ENCODE measurements at regions not wholly inside any gene's neighbourhood (a gene's known extent, or its start where the extent isn't known, plus 50 kb on each side); places are given as distances from the start of the nearest gene placed in this dataset.

DNA sequence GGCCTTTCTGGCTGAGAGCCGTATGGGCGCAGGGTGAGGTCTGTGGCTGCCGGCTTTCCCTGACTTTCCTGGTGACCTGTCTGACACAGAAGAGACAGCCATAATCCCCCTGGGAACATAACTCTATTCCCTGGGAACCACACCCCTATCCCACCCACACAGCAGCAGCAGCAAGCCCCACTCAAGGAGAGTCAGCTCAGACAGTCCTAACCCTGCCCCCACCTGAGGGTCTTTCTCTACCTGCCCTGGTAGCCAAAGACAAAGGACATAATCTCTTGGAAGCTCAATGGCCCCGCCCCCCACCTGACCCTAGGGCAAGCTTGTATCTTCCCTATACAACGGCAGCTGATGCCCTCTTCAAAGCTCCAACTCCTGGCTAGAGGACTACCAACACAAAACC is 74.6 kb downstream of the PABPC4L start:
- DNase-seq (ENCODE audit: low spot score) (peak; percentile 34), ATAC-seq (ENCODE audit: low read depth) (no peak)
- Histone ChIP-seq H3K4me3 (ENCODE audit: severe bottlenecking) (no peak overlapping the region), H3K27ac (ENCODE audit: poor library complexity, severe bottlenecking) (no peak overlapping the region), H3K9me3 (ENCODE audit: severe bottlenecking) (no peaks in the 10 kb centered on the region), H3K4me1 (ENCODE audit: insufficient read depth, poor library complexity, severe bottlenecking) (no peaks in the 10 kb centered on the region), H3K27me3 (ENCODE audit: insufficient read depth, poor library complexity, severe bottlenecking) (no peaks in the 10 kb centered on the region), H3K36me3 (ENCODE audit: low read depth) (no peaks in the 10 kb centered on the region)
- TF ChIP-seq, protein P1, sequence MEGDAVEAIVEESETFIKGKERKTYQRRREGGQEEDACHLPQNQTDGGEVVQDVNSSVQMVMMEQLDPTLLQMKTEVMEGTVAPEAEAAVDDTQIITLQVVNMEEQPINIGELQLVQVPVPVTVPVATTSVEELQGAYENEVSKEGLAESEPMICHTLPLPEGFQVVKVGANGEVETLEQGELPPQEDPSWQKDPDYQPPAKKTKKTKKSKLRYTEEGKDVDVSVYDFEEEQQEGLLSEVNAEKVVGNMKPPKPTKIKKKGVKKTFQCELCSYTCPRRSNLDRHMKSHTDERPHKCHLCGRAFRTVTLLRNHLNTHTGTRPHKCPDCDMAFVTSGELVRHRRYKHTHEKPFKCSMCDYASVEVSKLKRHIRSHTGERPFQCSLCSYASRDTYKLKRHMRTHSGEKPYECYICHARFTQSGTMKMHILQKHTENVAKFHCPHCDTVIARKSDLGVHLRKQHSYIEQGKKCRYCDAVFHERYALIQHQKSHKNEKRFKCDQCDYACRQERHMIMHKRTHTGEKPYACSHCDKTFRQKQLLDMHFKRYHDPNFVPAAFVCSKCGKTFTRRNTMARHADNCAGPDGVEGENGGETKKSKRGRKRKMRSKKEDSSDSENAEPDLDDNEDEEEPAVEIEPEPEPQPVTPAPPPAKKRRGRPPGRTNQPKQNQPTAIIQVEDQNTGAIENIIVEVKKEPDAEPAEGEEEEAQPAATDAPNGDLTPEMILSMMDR (IDR thresholded peaks at IDR 0.05; ENCODE audit: poor library complexity, severe bottlenecking), result no peak

DNA sequence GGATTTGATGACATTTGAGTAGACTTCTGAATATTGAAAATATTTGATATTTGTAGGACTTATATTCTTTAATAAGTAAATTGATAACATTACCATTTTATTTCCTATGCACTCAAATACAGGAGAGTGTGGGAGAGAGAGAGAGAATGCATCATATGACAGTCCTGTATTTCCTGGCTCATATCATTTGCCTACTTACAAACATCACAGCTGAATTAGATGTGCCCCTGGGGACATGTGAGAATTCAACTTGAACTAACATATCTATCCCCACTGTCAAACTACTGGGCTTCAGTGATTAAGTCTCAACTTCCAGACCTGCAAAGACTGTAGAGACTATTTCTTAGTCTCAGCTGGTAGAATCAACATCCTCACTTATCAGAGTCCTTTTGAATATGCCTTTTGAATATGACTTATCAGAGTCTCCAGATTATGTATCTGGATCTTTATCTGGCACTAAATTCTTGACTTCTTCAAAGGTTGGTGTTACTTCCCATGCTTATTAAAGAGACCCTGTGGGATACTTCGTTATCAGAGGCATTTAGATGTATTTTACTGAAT is 75.5 kb downstream of the PABPC4L start:
- Histone ChIP-seq H3K27ac (ENCODE audit: poor library complexity, severe bottlenecking) (no peak overlapping the region), H3K9me3 (ENCODE audit: severe bottlenecking) (no peaks in the 10 kb centered on the region), H3K4me3 (ENCODE audit: severe bottlenecking) (no peak overlapping the region), H3K36me3 (ENCODE audit: low read depth) (no peaks in the 10 kb centered on the region), H3K4me1 (ENCODE audit: insufficient read depth, poor library complexity, severe bottlenecking) (no peaks in the 10 kb centered on the region), H3K27me3 (ENCODE audit: insufficient read depth, poor library complexity, severe bottlenecking) (no peaks in the 10 kb centered on the region)
- DNase-seq (ENCODE audit: low spot score) (no peak), ATAC-seq (ENCODE audit: low read depth) (no peak)
- TF ChIP-seq, protein P1 (IDR thresholded peaks at IDR 0.05; ENCODE audit: poor library complexity, severe bottlenecking), result no peak

DNA sequence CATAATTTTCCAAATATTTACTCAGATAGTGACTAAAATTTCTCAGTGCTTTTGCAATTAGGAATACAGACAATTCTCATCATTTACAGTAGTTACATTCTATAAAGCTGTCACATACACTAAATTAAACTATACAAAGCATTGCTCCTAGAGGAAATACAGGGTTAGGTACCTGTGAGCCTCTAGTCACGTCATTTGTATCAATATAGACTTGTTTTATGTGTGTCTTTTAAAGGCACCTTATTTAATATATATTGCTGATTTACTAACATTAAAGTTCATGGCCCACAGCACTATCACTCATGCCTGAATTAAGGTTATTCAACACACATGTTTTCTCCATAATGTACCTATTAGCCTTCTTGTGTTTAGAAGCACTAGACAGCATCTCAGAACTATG is 78.7 kb downstream of the PABPC4L start:
- TF ChIP-seq, protein P1 (IDR thresholded peaks at IDR 0.05; ENCODE audit: poor library complexity, severe bottlenecking), result no peak
- ATAC-seq (ENCODE audit: low read depth) (no peak), DNase-seq (ENCODE audit: low spot score) (no peak)
- Histone ChIP-seq H3K27ac (ENCODE audit: poor library complexity, severe bottlenecking) (no peak overlapping the region), H3K36me3 (ENCODE audit: low read depth) (no peaks in the 10 kb centered on the region), H3K9me3 (ENCODE audit: severe bottlenecking) (no peaks in the 10 kb centered on the region), H3K4me1 (ENCODE audit: insufficient read depth, poor library complexity, severe bottlenecking) (no peaks in the 10 kb centered on the region), H3K4me3 (ENCODE audit: severe bottlenecking) (no peak overlapping the region), H3K27me3 (ENCODE audit: insufficient read depth, poor library complexity, severe bottlenecking) (no peaks in the 10 kb centered on the region)

DNA sequence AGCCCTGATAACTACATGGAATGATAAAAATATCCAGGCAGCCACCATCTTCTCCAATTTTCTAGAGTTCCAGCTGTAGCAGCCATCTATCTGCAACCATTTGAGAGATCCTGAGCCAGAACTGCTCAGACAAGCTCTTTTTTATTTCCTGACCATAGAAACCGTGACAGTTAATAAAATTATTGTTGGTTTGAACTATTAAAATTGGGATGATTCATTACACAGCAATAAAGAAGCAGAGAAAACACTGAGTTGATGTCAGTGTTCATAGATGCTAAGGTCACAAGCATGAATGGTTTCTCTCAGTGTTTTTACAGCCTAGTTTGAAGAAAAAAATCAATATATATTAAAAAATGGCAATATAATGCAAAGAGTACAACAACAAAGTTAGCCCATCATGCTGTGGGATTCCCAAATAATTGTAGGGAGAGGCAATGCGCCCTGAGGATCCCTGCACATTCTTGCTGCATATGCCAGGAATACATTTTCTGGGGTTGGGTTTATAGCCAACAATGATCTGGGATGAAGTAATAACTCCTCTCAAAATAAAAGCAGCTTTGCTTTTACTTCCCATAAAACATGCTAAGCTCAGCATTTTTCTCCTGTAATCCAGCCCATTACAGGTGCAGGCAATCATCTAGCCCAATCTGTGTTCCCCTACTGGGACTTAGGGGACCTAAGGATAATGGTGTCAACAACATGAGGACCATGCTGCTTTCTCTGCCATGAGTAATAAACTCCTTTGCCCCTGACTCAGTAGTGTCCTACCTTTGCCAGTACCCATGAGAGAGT is 84.0 kb downstream of the PABPC4L start:
- Histone ChIP-seq H3K27me3 (ENCODE audit: insufficient read depth, poor library complexity, severe bottlenecking) (no peaks in the 10 kb centered on the region), H3K4me3 (ENCODE audit: severe bottlenecking) (no peak overlapping the region), H3K36me3 (ENCODE audit: low read depth) (no peaks in the 10 kb centered on the region), H3K9me3 (ENCODE audit: severe bottlenecking) (no peaks in the 10 kb centered on the region), H3K27ac (ENCODE audit: poor library complexity, severe bottlenecking) (no peak overlapping the region), H3K4me1 (ENCODE audit: insufficient read depth, poor library complexity, severe bottlenecking) (no peaks in the 10 kb centered on the region)
- DNase-seq (ENCODE audit: low spot score) (no peak), ATAC-seq (ENCODE audit: low read depth) (no peak)
- TF ChIP-seq, protein P1 (IDR thresholded peaks at IDR 0.05; ENCODE audit: poor library complexity, severe bottlenecking), result no peak

DNA sequence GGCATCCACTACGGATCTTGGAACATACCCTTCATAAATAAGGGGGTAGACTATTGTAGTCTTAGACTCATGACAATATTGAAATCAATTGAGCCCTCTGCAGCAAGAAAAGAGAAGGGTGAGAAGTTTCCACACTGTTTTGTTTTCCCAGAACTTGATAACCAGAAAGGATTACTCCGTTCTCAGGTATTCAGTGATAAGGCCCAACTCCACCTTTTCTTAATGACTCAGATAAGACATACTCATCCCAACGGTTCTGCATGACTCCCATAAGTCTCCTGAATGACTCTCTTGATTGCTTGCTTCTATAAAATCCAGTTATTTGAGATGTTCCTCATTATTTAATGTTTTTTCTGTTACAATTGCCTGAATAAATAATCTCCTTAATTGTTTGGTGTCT is 111.7 kb downstream of the PABPC4L start:
- no peak for ATAC-seq (ENCODE audit: low read depth)
- Histone ChIP-seq H3K4me3 (ENCODE audit: severe bottlenecking) (no peak overlapping the region), H3K27ac (ENCODE audit: poor library complexity, severe bottlenecking) (no peak overlapping the region)

More for the DNA sequence above, 111.7 kb downstream of the PABPC4L start:
- H3K36me3 ChIP-seq (ENCODE audit: low read depth), result no peaks in the 10 kb centered on the region
- H3K4me1 ChIP-seq (ENCODE audit: insufficient read depth, poor library complexity, severe bottlenecking), result no peaks in the 10 kb centered on the region
- H3K9me3 ChIP-seq (ENCODE audit: severe bottlenecking), result no peaks in the 10 kb centered on the region
- H3K27me3 ChIP-seq (ENCODE audit: insufficient read depth, poor library complexity, severe bottlenecking), result no peaks in the 10 kb centered on the region
- no peak for DNase-seq (ENCODE audit: low spot score)
- TF ChIP-seq, protein P1 (IDR thresholded peaks at IDR 0.05; ENCODE audit: poor library complexity, severe bottlenecking), result no peak

All from RWPE2 (cell line).